Lower leg skin (tissue), 4 donors: ENCODE measurements at regions not wholly inside any gene's neighbourhood (a gene's known extent, or its start where the extent isn't known, plus 50 kb on each side); places are given as distances from the start of the nearest gene placed in this dataset.
"Not testable (repeated sequence)": the region's sequence is repeated elsewhere in the genome, so short reads cannot be mapped to it uniquely, and the experiment has no call there.

Experiments
- DNase-seq, 2 donors: peaks; one replicate each; pipeline ENCODE4 v3.0.0-alpha.2; 2019; ENCODE audit warnings: low spot score in 2 of 2
- H3K4me3 ChIP-seq: fragments of 200-600 bp; sonication (generic); 2 replicates; pipeline ENCODE4 v1.5.1; 2017; ENCODE audit warnings: mild to moderate bottlenecking, low read depth; ENCODE audit not compliant: poor library complexity, severe bottlenecking
- POLR2A ChIP-seq, 2 donors: fragments of 450-650 bp; IDR thresholded peaks; one replicate each; pipeline ENCODE4 v1.6.1; 2016 to 2017; ENCODE audit warnings: antibody characterized with exemption in 2 of 2, mild to moderate bottlenecking in 1 of 2, moderate library complexity in 1 of 2
- WGBS, 2 donors: methylation state at CpG; one replicate each; pipeline ENCODE4 v1.1.5; 2018; 5-methylcytosine and 5-hydroxymethylcytosine counted together
- intact Hi-C: fragments of 100-400 bp; cut with DNase I; formaldehyde crosslinking; loops from one replicate; pipeline ENCODE4 v1.15.0; 2023; ENCODE audit warnings: low total_unique reads
- TF ChIP-seq, protein P1 (sequence below), 3 donors: fragments of 450-650 bp; IDR thresholded peaks; one replicate each; pipeline ENCODE4 v1.5.1; 2016; ENCODE audit warnings: antibody characterized with exemption in 3 of 3, mild to moderate bottlenecking in 3 of 3, moderate library complexity in 2 of 3

DNA sequence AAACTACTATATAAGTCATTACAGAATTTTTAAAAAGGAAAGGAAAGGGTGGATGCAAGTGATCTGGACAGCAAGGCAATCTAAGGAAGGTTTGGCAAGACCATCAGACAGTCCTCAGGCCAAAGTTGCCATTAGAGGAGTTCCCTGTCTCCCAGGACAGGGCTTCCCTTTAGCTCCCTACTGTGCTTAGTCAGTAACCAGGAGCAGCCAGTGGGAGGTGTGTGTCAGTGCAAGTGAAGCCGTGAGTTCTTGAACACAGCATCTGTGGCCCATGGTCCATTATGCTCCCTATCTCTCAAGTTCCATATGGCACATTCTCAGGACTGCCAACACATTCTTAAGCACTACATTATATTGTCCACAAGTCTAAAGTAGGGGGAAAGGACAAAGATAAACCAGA lies 175.2 kb upstream of the FAM174A start:
- H3K4me3 ChIP-seq, DNase-seq, intact Hi-C loops: not testable (repeated sequence)
- WGBS, 2 donors = no CpG with 5 or more reads among the region's 1 CpG

DNA sequence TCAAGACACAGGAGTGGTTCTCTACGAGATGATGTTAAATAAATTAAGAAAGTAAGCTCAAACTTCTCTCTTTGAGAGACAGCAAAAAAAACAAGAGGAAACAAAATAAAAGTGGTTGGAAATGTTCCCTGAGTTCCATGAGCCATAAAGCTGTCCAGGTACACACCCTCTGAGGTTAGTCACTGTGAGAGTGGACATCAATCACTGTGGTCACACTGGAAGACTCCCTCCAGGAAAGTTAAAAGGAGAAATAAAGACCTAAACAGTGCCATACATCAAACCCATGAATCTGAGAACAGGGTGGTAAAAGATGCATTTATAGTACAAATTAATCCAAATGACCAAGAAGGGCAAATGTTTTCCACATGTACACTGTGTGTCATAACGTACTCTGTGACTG lies 188.9 kb upstream of the FAM174A start:
- H3K4me3 ChIP-seq, DNase-seq, intact Hi-C loops: not testable (repeated sequence)
- WGBS, 2 donors = 54 to 59% methylated on average over 1 to 2 of the region's 2 CpGs

DNA sequence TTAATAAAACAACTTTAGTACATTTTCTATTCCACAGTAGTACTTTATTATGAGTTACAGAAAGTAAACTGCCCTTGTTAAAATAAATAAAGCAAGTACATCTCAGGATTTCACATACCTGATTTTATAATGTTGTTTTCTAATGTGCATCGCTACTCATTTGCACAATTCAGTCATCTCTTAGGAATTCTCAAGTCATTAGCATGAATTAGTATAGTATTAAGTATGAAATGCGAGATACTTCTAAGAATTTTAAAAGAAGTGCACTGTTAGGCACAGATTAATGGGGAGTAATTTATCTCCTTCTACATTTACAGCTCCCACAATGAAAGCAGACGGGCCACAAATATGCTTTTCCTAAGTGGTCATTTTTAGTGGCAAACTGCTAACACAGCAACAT lies 193.7 kb upstream of the FAM174A start:
- DNase-seq, H3K4me3 ChIP-seq, intact Hi-C loops: not testable (repeated sequence)
- no CpG with 5 or more reads among the region's 3 CpGs for WGBS, 2 donors

DNA sequence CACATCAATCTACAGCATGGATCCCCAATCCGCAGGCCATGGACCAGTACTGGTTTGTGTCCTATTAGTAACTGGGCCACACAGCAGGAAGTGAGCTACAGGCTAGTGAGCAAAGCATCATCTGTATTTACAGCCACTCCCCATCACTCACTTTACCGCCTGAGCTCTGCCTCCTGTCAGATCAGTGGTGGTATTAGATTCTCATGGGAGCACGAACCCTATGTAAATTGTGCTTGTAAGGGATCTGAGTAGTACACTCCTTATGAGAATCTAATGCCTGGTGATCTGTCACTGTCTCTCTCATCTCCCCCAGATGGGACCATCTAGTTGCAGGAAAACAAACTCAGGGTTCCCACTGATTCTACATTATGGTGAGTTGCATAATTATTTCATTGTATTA lies 212.7 kb upstream of the FAM174A start:
- H3K4me3 ChIP-seq = no peak overlapping the region
- DNase-seq = no peak
- WGBS, 2 donors = 70 to 83% methylated on average over 3 of the region's 3 CpGs
- intact Hi-C loops = no loop called here
- TF ChIP-seq, protein P1, sequence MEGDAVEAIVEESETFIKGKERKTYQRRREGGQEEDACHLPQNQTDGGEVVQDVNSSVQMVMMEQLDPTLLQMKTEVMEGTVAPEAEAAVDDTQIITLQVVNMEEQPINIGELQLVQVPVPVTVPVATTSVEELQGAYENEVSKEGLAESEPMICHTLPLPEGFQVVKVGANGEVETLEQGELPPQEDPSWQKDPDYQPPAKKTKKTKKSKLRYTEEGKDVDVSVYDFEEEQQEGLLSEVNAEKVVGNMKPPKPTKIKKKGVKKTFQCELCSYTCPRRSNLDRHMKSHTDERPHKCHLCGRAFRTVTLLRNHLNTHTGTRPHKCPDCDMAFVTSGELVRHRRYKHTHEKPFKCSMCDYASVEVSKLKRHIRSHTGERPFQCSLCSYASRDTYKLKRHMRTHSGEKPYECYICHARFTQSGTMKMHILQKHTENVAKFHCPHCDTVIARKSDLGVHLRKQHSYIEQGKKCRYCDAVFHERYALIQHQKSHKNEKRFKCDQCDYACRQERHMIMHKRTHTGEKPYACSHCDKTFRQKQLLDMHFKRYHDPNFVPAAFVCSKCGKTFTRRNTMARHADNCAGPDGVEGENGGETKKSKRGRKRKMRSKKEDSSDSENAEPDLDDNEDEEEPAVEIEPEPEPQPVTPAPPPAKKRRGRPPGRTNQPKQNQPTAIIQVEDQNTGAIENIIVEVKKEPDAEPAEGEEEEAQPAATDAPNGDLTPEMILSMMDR (IDR thresholded peaks at IDR 0.05) = no peak
- TF ChIP-seq POLR2A (IDR thresholded peaks at IDR 0.05) = no peak

DNA sequence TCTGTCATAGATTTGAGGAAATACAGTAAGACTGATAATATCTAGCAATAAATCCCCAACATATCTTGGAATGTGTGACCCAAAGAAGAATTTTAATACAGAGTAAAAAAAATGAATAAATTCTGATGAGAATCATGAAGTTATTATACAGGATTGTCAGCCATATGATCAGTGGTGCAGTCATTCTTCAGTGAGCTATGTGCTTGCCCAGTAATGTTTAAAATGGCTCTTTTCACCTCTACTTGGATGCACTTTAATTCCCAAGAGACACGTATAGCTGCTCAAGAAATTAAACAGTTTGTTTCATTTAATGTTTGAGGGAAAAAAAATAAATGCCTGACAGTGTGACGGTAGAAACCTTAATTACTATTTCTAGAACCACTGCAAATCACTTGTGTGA lies 215.3 kb upstream of the FAM174A start:
- 55 to 63% methylated on average over 2 of the region's 2 CpGs for WGBS, 2 donors
- TF ChIP-seq, protein P1 (IDR thresholded peaks at IDR 0.05) = no peak
- no peak for TF ChIP-seq POLR2A (IDR thresholded peaks at IDR 0.05)
- DNase-seq = no peak
- intact Hi-C loops = no loop called here
- H3K4me3 ChIP-seq = no peak overlapping the region

DNA sequence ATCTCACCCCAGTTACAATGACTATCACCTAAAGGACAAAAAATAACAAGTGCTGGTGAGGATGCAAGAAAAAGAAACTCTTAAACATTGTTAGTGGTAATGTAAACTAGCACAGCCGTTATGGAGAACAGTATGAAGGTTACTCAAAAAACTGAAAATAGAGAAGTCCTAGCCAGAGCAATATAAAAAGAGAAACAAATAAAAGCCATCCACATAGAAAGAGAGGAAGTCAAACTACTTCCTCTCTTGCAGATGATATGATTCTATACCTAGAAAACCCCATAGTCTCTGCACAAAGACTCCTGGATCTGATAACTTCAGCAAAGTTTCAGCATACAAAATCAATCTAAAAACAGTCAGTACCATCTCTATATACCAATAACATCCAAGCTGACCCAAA lies 221.5 kb upstream of the FAM174A start:
- no peak for TF ChIP-seq POLR2A (IDR thresholded peaks at IDR 0.05)
- TF ChIP-seq, protein P1 (IDR thresholded peaks at IDR 0.05) = no peak
- DNase-seq = no peak
- intact Hi-C loops = no loop called here
- WGBS, 2 donors = 64 to 66% methylated on average over 1 of the region's 1 CpG
- no peak overlapping the region for H3K4me3 ChIP-seq

DNA sequence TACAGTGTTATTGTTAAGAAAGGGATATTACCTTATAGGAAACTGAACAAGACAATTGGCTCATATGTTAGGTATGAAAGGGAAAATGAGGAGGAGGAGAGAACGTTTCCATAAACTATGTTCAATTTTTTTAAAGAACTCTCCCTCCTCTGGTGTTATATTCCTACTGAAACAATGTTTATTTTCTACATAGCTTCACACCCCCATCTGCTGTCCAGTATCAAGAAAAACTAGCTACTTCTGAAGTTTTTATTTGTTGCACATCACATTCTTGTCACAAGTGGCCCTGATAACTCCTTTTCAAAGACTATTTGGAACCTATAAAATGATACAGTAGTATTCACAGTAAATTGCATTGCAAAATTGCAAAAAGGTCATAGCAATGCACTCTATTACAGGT lies 223.4 kb upstream of the FAM174A start:
- intact Hi-C loops = no loop called here
- 11 to 17% methylated on average over 1 of the region's 1 CpG for WGBS, 2 donors
- no peak for DNase-seq
- H3K4me3 ChIP-seq = no peak overlapping the region
- TF ChIP-seq, protein P1 (IDR thresholded peaks at IDR 0.05) = no peak

DNA sequence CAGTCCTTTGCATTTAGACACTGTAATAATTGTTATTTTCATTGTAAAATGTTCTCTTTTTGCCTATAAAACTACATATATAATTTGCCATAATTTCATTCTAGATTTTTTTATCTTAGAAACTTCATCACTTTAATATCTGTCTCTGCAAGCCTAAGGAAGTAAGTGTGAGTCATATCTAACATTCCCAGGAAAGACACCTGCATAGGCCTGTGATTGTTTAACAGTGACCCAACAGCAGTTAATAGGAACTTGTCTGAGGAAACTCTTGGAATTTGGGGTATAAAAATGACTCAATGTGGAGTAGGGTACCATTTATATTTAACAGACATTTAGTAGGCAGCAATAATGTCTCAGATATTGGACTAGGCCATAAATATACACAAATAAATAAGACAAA lies 229.2 kb upstream of the FAM174A start:
- TF ChIP-seq, protein P1 (IDR thresholded peaks at IDR 0.05) = no peak
- TF ChIP-seq POLR2A (IDR thresholded peaks at IDR 0.05) = no peak
- DNase-seq = no peak
- intact Hi-C loops = no loop called here
- no peak overlapping the region for H3K4me3 ChIP-seq
